Stimulated activated CD8-positive, alpha-beta memory T cell treated with anti-CD3 and anti-CD28 coated beads, Interleukin-12 subunit alpha, Interleukin-12 subunit beta, amount 100 ng/mL, for 24 hours (primary cell): ENCODE measurements at regions not wholly inside any gene's neighbourhood (a gene's known extent, or its start where the extent isn't known, plus 50 kb on each side); places are given as distances from the start of the nearest gene placed in this dataset.
"Not testable (repeated sequence)": the region's sequence is repeated elsewhere in the genome, so short reads cannot be mapped to it uniquely, and the experiment has no call there.

ENCODE experiments used
- DNase-seq: peaks from one replicate; pipeline ENCODE4 v3.0.0-alpha.2; 2020; ENCODE audit errors: extremely low read depth

GRCh38 chr2:16756831-16757644 lies 91.4 kb upstream of the CYRIA start:
- DNase-seq = peak; percentile 11

DNA sequence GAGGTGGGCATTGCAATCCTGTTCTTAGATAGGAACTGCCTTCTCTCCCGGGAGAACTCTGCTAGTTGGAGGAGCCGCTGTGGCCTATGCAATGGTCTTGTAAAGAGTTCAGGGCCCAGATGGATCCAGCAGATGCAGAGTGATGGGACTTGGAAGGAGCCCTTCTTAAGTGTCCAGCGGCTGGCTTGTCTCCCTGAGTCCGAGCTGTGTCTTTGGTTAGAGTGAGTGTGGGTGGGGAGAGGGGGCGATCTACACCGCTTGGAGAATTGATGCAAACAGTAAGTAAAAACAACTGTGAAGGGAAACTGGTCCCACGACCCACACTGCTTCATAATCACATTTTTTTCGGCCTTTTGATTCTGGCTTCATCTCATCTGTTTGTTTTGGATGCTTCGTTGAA lies 89.8 kb upstream of the CYRIA start:
- no peak for DNase-seq

DNA sequence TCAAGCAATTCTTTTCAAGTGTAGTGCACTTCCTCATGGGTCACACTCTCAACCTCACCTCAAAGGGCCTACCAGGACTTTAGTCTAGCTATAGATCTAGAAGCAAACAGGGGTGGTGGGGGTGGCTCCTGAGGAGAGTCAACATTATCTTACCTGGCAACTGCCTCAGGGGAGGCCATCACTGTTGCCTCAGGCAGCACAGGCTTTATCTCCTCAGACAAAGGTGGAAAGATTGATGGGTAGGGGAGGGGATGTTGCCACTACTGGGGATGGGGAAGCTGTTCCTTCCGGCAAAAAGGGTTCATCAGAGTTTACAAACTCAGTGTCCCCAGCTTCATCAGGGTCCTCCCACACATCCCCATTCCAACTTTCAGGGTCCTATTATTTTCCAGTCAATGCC lies 87.4 kb upstream of the CYRIA start:
- DNase-seq = not testable (repeated sequence)

DNA sequence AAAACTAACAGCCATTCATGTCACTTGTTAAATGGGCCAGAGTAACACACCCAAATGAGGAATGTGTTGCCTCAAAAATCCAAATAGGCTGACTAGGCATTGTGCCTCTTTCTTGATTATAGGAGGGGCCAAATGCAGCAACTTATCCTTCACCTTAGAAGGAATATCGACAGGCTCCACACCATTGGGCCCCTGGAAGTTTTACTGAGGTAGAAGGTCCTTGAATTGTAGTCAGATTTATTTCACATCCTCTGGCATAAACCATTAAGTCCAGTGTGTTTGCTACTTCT lies 85.2 kb upstream of the CYRIA start:
- DNase-seq = not testable (repeated sequence)

DNA sequence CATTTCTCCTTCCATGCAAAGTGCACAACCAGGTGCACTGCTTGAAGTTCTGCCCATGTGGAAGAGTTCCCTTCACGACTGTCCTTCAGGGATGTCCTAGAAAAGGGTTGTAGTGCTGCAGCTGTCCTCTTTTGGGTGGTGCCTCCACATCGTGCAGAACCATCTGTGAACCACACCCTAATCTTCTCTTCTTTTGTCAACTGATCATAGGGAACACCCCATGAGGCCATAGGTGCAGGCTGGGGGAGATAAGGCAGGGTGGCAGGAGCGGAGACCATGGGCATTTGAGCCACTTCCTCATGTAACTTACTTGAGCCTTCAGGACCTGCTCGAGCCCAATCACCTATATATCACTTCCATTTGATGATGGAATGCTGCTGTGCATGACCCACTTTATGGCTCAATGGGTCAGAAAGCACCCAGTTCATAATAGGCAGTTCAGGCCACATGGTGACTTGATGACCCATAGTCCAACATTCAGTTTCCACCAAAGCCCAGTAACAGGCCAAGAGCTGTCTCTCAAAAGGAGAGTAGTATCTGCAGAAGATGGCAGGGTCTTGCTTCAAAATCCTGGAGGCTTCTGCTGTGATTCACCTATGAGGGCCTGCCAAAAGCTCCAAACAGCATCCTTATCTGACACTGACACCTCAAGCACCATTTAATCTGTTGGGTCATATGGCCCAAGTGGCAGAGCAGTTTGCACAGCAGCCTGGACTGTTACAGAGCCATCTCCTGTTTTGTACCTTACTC lies 84.7 kb upstream of the CYRIA start:
- no peak for DNase-seq

GRCh38 chr2:16748511-16749266 lies 83.1 kb upstream of the CYRIA start:
- not testable (repeated sequence) for DNase-seq

DNA sequence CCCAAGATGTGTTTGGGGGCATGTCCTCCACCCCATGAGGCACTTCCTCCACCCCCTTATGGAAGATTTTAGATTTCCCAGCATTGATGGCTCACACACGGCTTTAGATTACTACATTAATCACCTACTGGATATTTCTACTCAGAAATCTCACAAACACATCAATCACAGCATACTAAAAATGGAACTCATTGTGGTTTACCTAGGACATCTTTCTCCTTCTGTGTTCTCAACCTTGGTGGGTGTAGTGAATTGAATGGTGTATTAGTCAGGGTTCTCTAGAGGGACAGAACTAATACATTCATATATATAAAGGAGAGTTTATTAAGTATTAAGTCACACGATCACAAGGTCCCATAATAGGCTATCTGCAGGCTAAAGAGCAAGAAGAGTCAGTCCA lies 82.1 kb upstream of the CYRIA start:
- no peak for DNase-seq

DNA sequence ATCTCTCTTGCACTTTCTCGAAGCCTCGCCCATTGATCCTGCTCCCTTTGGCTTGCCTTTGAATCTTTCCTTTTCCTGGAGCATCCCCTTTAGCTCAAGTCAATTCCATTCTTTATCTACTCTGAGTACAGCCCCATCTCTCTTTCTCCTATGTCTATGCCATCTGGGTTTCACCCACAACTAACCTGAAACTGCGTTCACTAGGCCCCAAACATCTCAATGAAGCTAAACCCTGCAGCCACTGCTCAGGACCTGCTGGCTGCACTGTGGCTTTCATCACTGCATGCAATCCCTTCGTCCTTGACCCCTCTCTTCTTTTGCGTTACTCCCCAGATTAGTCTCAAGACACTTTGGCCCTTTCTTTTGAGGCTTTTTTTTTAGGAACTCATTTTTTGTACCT lies 81.6 kb upstream of the CYRIA start:
- no peak for DNase-seq

GRCh38 chr2:16746833-16747232 lies 81.2 kb upstream of the CYRIA start:
- DNase-seq = no peak

DNA sequence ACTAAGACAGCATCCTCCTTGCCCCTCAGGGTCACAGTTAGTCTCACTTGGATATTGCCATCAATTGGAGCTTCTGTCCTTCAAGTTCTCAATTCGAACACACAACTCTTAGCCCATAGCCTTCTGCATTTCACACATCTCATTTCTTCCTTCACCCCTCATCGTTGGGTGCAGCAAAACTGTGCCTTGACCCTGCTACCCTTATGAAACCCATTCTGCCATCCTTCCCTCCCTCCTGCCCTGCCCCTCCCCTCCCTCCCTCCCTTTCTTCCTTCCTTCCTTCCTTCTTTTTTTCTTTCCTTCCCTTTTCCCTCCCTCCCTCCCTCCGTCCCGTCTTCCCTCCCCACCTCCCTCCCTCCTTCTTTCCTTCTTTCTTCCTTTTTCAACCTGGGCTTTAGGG lies 80.7 kb upstream of the CYRIA start:
- DNase-seq = no peak

GRCh38 chr2:16745466-16745865 lies 79.8 kb upstream of the CYRIA start:
- DNase-seq = no peak

DNA sequence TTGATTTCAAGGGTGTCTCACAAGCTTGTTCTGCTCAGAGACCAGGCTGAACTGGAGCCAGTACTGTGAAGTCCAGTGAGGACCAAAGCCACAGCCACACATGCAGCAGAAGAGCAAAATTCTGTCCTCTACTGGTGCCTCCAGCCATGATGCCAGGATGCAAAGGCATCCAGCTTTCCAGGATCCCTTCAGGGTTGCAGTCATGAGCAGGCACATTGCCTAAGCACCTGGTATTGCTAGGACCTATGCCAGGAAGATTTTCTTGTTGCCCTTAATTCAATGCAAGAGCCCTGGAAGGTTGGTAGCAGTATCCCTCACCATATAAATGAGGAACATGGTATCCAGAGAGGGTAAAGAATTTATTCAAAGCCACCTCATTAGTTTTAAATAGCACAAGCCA lies 78.9 kb upstream of the CYRIA start:
- DNase-seq = no peak

- no peak for DNase-seq
Measured at GRCh38 chr2:16742026-16742425, 76.4 kb upstream of the CYRIA start.

GRCh38 chr2:16741498-16741897 lies 75.9 kb upstream of the CYRIA start:
- DNase-seq = no peak

GRCh38 chr2:16739778-16740581 lies 74.3 kb upstream of the CYRIA start:
- no peak for DNase-seq

- DNase-seq = no peak
Measured at GRCh38 chr2:16738361-16739225, 73.0 kb upstream of the CYRIA start.

DNA sequence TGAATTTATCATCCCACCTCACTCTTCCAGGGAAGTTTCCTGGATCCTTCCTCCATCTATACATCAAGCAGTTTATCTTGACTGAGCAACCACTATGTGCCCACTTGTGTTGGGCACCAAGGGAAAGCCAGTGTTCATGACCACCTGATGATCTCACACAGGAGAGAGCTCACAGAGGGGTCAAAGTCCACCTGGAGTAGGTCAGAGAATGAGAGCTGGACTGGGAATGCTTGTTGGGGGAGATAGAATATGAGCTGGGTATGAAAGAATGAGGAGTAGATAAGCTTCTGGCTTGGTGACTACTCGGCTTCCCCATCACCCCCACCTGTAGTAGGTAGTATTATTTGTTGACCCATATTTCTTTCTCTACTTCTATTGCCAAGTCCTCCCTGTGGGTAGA lies 72.2 kb upstream of the CYRIA start:
- no peak for DNase-seq

- DNase-seq = no peak
Measured at GRCh38 chr2:16736633-16737032, 71.0 kb upstream of the CYRIA start.

- DNase-seq = no peak
Measured at GRCh38 chr2:16729335-16729734, 63.7 kb upstream of the CYRIA start.

GRCh38 chr2:16728351-16729136 lies 62.9 kb upstream of the CYRIA start:
- no peak for DNase-seq
